Spleen (tissue), 7 donors: ENCODE measurements at regions not wholly inside any gene's neighbourhood (a gene's known extent, or its start where the extent isn't known, plus 50 kb on each side); places are given as distances from the start of the nearest gene placed in this dataset.

ENCODE experiments used
- CTCF ChIP-seq, 11 experiments: fragments of 200-600 bp in 7 of 11; fragments of 450-650 bp in 4 of 11; sonication (generic) in 4 of 11; IDR thresholded peaks in 8 of 11; conservative IDR thresholded peaks in 3 of 11; 1 replicate in 7 of 11; 2 replicates in 4 of 11; pipeline versions ENCODE4 v1.4.0 to v1.8.0; 2016 to 2021; ENCODE audit warnings: antibody characterized with exemption in 11 of 11, inconsistent platforms in 4 of 11, mild to moderate bottlenecking in 1 of 11
- POLR2A ChIP-seq, 3 donors: fragments of 450-650 bp; IDR thresholded peaks; one replicate each; pipeline ENCODE4 v1.5.1; 2017; ENCODE audit warnings: antibody characterized with exemption in 3 of 3, mild to moderate bottlenecking in 1 of 3
- POLR2AphosphoS5 ChIP-seq, 3 donors: sonication (generic); formaldehyde crosslinking; IDR thresholded peaks; one replicate each; pipeline ENCODE4 v1.5.1; 2017; ENCODE audit warnings: antibody characterized with exemption in 3 of 3
- donor health status: DM: no; HTN: no; CAD: no; lungs with moderate emphysema.
- donor health status: DM: no; HTN: no; CAD: no.
- donor health status: DM: no; HTN: no; CAD: no.

- TF ChIP-seq CTCF (IDR thresholded peaks at IDR 0.05 in 8 of 11, conservative IDR thresholded peaks at IDR 0.05 in 3 of 11): no peak
- TF ChIP-seq POLR2A (IDR thresholded peaks at IDR 0.05): no peak
- TF ChIP-seq POLR2AphosphoS5 (IDR thresholded peaks at IDR 0.05): no peak
Observed at GRCh38 chr16:52634528-52634927, 87.6 kb upstream of the TOX3 start.
